Activated naive CD8-positive, alpha-beta T cell treated with anti-CD3 and anti-CD28 coated beads, Interleukin-2, amount 50 U/mL, for 16 hours (primary cell): ENCODE measurements at regions not wholly inside any gene's neighbourhood (a gene's known extent, or its start where the extent isn't known, plus 50 kb on each side); places are given as distances from the start of the nearest gene placed in this dataset.
"Not testable (repeated sequence)": the region's sequence is repeated elsewhere in the genome, so short reads cannot be mapped to it uniquely, and the experiment has no call there.

Experiments used
- DNase-seq: peaks from one replicate; pipeline ENCODE4 v3.0.0-alpha.2; 2020; ENCODE audit warnings: low read depth, low spot score

DNA sequence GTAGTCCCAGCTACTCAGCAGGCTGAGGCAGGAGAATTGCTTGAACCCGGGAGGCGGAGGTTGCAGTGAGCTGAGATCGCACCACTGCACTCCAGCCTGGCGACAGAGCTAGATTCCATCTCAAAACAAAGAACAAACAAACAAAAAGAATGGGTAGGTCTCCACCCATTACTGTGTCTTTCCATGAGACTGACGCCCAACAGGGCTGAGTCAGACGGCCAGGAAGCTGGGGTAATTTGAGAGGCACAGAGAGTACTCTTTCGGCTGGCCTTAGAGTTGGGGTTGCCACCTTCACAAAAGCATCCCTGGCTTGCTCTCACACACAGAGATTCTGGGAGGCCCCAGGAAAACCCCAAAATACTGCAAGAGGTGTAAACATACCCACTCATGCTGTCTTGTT is 72.0 kb upstream of the DHRSX start:
- DNase-seq: no peak

DNA sequence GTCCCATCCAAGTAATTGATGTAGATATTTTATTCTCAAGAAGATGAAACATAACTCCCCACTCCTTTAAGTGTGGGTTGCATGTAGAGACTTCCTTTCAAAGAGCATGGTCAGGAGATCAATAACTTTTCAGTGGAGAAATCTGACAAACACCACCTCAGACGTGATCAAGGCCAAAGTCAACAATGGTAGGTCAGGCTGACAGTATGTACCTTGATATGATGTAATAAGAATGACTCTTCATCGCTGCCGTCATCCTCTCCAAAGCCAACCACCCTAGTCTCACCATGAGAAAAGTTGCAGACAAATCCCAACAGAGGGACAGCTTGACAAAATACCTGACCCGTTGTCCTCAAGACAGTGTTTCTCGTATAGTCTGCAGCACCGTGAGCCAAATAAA is 67.3 kb upstream of the DHRSX start:
- DNase-seq: no peak

DNA sequence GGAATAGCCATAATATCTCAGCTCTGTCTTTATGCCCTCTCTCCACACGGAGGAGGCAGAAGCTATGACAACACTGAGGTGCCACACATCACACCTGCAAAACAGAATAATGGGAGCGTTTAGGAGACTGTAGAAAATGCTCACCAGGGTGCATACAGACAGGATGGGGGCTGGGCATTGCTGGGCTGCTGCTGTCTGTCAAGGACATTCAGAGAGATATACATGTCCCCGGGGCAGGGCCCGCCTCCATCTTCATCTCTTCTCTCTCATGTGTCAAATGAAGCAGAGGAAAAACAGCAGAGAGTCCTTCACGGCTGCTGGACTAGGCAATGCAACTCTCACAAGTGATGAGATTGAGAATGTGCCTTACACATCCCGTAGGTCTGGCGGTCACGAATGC is 65.3 kb upstream of the DHRSX start:
- no peak for DNase-seq

DNA sequence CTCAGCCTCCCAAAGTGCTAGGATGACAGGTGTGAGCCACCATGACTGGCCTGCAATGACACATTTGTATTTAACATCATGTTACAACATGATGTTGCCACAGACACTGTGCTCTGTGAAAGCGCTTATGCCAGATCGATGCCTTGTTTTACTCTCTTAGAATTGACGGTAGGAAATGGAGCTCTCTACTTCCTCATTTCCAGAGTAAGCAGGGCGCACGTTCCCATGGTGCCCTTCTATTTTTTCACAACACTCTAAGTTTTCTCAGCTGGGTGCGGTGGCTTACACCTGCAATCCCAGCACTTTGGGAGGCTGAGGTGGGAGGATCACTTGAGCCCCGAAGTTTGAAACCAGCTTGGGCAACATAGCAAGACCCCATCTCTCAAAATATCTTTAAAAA is 60.7 kb upstream of the DHRSX start:
- DNase-seq: no peak

DNA sequence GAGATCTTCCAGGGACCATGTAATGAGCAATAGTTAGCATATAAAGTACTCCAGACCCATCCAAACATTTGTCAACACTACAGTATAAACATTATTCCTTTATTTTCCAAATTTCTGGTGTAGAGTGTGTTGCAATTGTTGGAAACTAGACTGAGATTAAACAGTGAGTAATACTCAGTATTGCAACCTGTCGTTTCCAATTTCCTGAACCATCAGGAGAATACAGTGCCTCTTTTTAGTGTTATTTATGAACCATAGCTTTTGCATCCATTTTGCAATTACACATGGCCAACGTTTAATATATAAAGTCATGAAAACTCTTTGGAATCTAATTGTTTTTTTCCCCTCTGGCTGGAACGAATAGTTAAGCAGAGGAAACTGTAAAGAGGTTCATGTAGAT is 58.3 kb upstream of the DHRSX start:
- DNase-seq: no peak

DNA sequence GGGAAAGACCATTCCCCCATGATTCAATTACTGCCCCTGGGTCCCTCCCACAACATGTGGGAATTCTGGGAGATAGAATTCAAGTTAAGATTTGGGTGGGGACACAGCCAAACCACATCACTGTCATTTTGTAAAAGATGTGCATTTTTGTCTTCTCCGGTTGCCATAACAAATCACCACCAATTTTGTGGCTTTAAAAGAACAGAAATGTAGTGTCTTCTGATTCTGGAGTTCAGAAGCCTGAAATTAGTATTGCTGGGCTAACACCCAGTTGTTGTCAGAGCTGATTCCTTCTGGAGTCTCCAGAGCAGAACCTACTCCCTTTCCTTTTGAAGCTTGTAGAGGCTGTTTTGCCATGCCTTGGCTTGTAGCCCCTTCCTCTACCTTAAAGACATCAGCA is 54.1 kb upstream of the DHRSX start:
- no peak for DNase-seq

DNA sequence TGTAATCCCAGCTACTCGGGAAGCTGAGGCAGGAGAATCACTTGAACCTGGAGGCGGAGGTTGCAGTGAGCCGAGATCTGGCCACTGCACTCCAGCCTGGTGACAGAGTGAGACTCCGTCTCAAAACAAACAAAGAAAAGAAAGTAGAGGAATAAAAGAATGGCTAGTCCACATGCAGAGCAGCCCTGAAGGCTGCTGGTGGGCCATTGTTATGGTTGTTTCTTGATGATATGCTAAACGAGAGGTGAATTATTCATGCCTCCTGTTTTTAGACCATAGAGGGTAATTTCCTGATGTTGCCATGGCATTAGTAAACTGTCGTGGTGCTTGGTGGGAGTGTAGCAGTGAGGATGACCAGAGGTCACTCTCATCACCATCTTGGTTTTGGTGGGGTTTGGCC is 53.3 kb upstream of the DHRSX start:
- DNase-seq: not testable (repeated sequence)

DNA sequence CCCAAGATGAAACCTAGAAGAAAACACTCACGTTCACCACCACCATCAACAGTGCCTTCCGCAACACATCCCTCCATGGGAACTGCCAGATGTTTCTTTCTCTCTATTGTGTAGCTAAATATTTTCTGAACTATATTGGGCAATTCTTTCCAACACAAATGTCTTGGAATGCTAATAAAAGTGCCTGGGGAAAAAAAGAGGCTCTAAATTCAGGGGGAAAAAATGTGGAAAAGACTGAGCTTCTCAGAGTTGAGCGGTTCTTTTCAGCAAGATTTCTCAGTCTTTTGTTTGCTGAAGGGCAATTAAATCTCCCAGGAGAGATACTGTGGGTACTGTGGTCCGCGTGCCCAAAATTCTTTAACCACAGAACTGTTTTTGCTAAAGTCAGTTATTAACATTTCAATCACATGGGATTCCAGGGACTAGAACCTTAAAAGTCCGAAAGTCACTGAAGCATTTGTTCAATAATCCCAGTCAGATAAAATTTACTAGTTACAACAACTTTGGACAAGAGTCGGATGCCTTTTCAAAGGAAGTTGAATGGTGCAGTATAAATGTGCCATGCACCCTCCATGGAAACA is 51.9 kb upstream of the DHRSX start:
- DNase-seq: no peak

DNA sequence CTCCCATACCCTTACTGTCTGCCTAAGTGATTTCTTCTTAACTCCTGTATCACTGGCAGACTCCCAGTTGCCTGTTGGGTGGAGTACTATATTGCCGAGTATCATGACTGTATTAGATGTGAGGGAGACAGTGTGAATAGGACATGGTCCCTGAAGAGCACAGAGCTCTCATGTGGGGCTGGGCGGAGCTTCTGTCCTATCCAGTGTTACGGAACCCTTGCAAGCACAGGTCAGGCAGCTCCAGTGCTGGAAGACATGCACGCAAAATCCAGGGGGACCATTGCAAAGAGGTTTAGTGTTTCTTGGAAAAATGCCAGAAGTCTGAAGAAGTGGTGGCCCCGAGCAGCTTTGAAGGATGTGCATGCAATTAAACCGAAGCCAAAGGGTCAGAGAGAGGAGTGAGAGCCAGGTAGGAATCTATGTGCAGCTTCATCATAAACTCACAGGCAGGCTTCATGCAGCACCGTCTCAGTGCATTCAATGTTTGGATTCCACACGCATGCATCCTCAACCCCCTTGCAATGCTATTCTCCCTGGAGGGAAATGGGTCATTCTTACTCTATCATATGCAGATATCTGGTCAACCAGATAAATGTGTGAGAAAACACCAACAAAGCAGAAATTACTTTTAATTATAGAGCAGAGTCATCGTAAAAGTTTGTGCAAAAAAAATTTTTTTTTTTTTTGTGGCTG is 49.7 kb upstream of the DHRSX start:
- DNase-seq: no peak
